CD4-positive, alpha-beta memory T cell (primary cell): ENCODE measurements at regions not wholly inside any gene's neighbourhood (a gene's known extent, or its start where the extent isn't known, plus 50 kb on each side); places are given as distances from the start of the nearest gene placed in this dataset.

ENCODE experiments used
- CTCF ChIA-PET: fragments of 350-600 bp; sonication (Branson Sonifier 250); formaldehyde crosslinking; loops from one replicate; lab custom pipeline; 2021; ENCODE audit warnings: inconsistent platforms; ENCODE audit not compliant: partially characterized antibody; lab: Charles Lee
- POLR2A ChIA-PET: fragments of 350-600 bp; sonication (Branson Sonifier 250); formaldehyde crosslinking; loops from one replicate; lab custom pipeline; 2021; ENCODE audit not compliant: partially characterized antibody; lab: Charles Lee
- DNase-seq, 5 donors: peaks; one replicate each; pipeline versions ENCODE4 v3.0.0 to v3.0.0-alpha.2; 2020 to 2022; ENCODE audit warnings: mixed read lengths in 1 of 5
- H3K27ac ChIP-seq: one replicate; pipeline ENCODE4 v1.7.0; 2013; ENCODE audit warnings: low read depth, low read length
- H3K27me3 ChIP-seq: 2 replicates; pipeline ENCODE4 v1.7.0; 2013; ENCODE audit warnings: mild to moderate bottlenecking, low read length, moderate library complexity; ENCODE audit not compliant: insufficient read depth
- H3K36me3 ChIP-seq: 2 replicates; pipeline ENCODE4 v1.7.0; 2013; ENCODE audit warnings: mild to moderate bottlenecking, low read length, moderate library complexity; ENCODE audit not compliant: insufficient read depth
- H3K4me1 ChIP-seq: 2 replicates; pipeline ENCODE4 v1.7.0; 2013; ENCODE audit warnings: mild to moderate bottlenecking, low read length, moderate library complexity; ENCODE audit not compliant: insufficient read depth
- H3K4me3 ChIP-seq, 2 donors: one replicate each; pipeline ENCODE4 v1.7.0; 2013; ENCODE audit warnings: low read length in 2 of 2, mild to moderate bottlenecking in 1 of 2
- H3K9me3 ChIP-seq, 2 donors: one replicate each; pipeline ENCODE4 v1.7.0; 2013; ENCODE audit warnings: low read length in 2 of 2, control low read depth in 1 of 2; ENCODE audit not compliant: control insufficient read depth in 1 of 2
- H3K27ac Mint-ChIP-seq, 7 donors: one replicate each; pipeline ENCODE4 v1.8.0; 2020 to 2021; ENCODE audit warnings: mixed read lengths in 7 of 7, mild to moderate bottlenecking in 6 of 7, inconsistent platforms in 3 of 7, moderate library complexity in 3 of 7
- H3K27me3 Mint-ChIP-seq, 2 donors: one replicate each; pipeline ENCODE4 v1.8.0; 2020 to 2021; ENCODE audit warnings: mixed read lengths in 2 of 2
- H3K36me3 Mint-ChIP-seq, 2 donors: one replicate each; pipeline ENCODE4 v1.8.0; 2020 to 2021; ENCODE audit warnings: mixed read lengths in 2 of 2, inconsistent platforms in 1 of 2, mild to moderate bottlenecking in 1 of 2
- H3K4me1 Mint-ChIP-seq, 4 donors: one replicate each; pipeline ENCODE4 v1.8.0; 2020 to 2021; ENCODE audit warnings: mixed read lengths in 4 of 4, mild to moderate bottlenecking in 1 of 4
- H3K4me3 Mint-ChIP-seq, 8 donors: one replicate each; pipeline ENCODE4 v1.8.0; 2020 to 2021; ENCODE audit warnings: mixed read lengths in 8 of 8, mild to moderate bottlenecking in 7 of 8, moderate library complexity in 6 of 8, inconsistent platforms in 3 of 8
- H3K9me3 Mint-ChIP-seq, 8 donors: one replicate each; pipeline ENCODE4 v1.8.0; 2020 to 2021; ENCODE audit warnings: mixed read lengths in 8 of 8, mild to moderate bottlenecking in 5 of 8, inconsistent platforms in 3 of 8, moderate library complexity in 1 of 8
- intact Hi-C: fragments of 100-400 bp; cut with micrococcal nuclease; formaldehyde crosslinking; loops from one replicate; pipeline ENCODE4 v1.15.1; 2023

GRCh38 chr16:82414476-82414875 is 212.3 kb upstream of the CDH13 start:
- ChIA-PET CTCF (no interaction called here), POLR2A (no interaction called here)
- no peaks in the 10 kb centered on the region for H3K4me1 Mint-ChIP-seq
- H3K9me3 ChIP-seq: no peaks in the 10 kb centered on the region
- no peaks in the 10 kb centered on the region for H3K36me3 ChIP-seq
- no peak overlapping the region for H3K4me3 ChIP-seq
- no peaks in the 10 kb centered on the region for H3K27me3 Mint-ChIP-seq
- H3K27ac ChIP-seq: no peak overlapping the region
- no peaks in the 10 kb centered on the region for H3K9me3 Mint-ChIP-seq
- H3K4me1 ChIP-seq: no peaks in the 10 kb centered on the region
- no peaks in the 10 kb centered on the region for H3K36me3 Mint-ChIP-seq
- no peak for DNase-seq
- intact Hi-C loops: no loop called here
- H3K27ac Mint-ChIP-seq: no peak overlapping the region
- no peaks in the 10 kb centered on the region for H3K27me3 ChIP-seq
- no peak overlapping the region for H3K4me3 Mint-ChIP-seq

DNA sequence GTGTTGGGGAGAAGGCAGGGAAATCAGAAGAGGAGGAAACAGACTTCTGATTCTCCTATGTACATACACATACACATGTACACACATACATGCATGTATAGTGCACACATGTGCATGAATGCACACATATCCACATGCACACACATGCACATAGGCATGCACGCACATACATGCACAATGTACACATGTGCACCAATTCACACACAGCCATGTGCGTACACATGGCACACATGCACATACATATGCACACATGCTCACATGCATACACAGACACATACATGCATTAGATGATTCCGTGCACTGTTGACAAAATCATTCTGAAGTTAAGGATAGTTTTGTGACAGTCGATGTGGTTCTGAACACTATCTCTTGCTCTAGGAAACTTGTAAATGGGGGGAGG is 214.0 kb upstream of the CDH13 start:
- H3K27me3 Mint-ChIP-seq: peaks cover under 1 to 2% of the 10 kb centered on the region in 2 donors
- no peaks in the 10 kb centered on the region for H3K4me1 Mint-ChIP-seq
- H3K4me3 ChIP-seq: no peak overlapping the region
- H3K9me3 ChIP-seq: no peaks in the 10 kb centered on the region
- H3K9me3 Mint-ChIP-seq: no peaks in the 10 kb centered on the region
- intact Hi-C loops: no loop called here
- DNase-seq: no peak
- no peak overlapping the region for H3K4me3 Mint-ChIP-seq
- CTCF ChIA-PET: no interaction called here
- H3K36me3 ChIP-seq: no peaks in the 10 kb centered on the region
- no peak overlapping the region for H3K27ac ChIP-seq
- no peak overlapping the region for H3K27ac Mint-ChIP-seq
- H3K4me1 ChIP-seq: no peaks in the 10 kb centered on the region
- POLR2A ChIA-PET: no interaction called here
- no peaks in the 10 kb centered on the region for H3K36me3 Mint-ChIP-seq
- H3K27me3 ChIP-seq: no peaks in the 10 kb centered on the region

DNA sequence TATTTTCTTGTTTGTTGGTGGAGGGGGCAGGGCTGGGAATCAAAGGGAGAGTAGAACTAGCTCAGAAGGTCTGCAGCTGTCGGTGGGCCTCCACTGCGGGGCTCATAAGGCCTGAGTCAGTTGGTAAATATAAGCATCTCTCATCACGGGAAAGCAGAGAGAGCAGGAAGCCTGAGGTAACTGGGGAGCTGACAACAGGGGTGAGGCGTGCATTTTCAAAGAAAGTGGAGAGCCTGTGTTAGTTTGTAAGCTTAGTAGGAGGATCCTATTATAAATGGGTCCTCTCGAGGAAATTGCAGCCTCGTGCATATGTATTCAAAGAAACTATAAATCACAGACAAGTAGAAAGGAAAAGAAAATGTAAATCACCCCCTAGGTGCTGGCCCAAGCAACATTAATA is 221.0 kb upstream of the CDH13 start:
- H3K36me3 Mint-ChIP-seq: no peaks in the 10 kb centered on the region
- intact Hi-C loops: no loop called here
- no peak for DNase-seq
- H3K36me3 ChIP-seq: no peaks in the 10 kb centered on the region
- no peak overlapping the region for H3K27ac ChIP-seq
- no peak overlapping the region for H3K27ac Mint-ChIP-seq
- peaks cover 9 to 13% of the 10 kb centered on the region in 2 donors for H3K27me3 Mint-ChIP-seq
- H3K9me3 ChIP-seq: no peaks in the 10 kb centered on the region
- peaks cover 0 to 3% (median 0%) of the 10 kb centered on the region in 8 donors for H3K9me3 Mint-ChIP-seq
- no peaks in the 10 kb centered on the region for H3K27me3 ChIP-seq
- peaks cover 0 to 2% (median under 1%) of the 10 kb centered on the region in 4 donors for H3K4me1 Mint-ChIP-seq
- CTCF ChIA-PET: no interaction called here
- no peaks in the 10 kb centered on the region for H3K4me1 ChIP-seq
- H3K4me3 Mint-ChIP-seq: no peak overlapping the region
- POLR2A ChIA-PET: no interaction called here
- H3K4me3 ChIP-seq: no peak overlapping the region

GRCh38 chr16:82404586-82405315 is 222.0 kb upstream of the CDH13 start:
- H3K4me3 ChIP-seq: no peak overlapping the region
- Mint-ChIP-seq H3K36me3 (no peaks in the 10 kb centered on the region), H3K9me3 (peaks cover 0 to 3% (median 0%) of the 10 kb centered on the region in 8 donors), H3K4me3 (no peak overlapping the region), H3K27me3 (peaks cover 9 to 13% of the 10 kb centered on the region in 2 donors), H3K27ac (no peak overlapping the region), H3K4me1 (peaks cover 0 to 2% (median under 1%) of the 10 kb centered on the region in 4 donors)
- ChIA-PET POLR2A (no interaction called here), CTCF (no interaction called here)
- H3K36me3 ChIP-seq: no peaks in the 10 kb centered on the region
- no peaks in the 10 kb centered on the region for H3K27me3 ChIP-seq
- no peaks in the 10 kb centered on the region for H3K4me1 ChIP-seq
- intact Hi-C loops: no loop called here
- H3K27ac ChIP-seq: no peak overlapping the region
- H3K9me3 ChIP-seq: no peaks in the 10 kb centered on the region
- no peak for DNase-seq

DNA sequence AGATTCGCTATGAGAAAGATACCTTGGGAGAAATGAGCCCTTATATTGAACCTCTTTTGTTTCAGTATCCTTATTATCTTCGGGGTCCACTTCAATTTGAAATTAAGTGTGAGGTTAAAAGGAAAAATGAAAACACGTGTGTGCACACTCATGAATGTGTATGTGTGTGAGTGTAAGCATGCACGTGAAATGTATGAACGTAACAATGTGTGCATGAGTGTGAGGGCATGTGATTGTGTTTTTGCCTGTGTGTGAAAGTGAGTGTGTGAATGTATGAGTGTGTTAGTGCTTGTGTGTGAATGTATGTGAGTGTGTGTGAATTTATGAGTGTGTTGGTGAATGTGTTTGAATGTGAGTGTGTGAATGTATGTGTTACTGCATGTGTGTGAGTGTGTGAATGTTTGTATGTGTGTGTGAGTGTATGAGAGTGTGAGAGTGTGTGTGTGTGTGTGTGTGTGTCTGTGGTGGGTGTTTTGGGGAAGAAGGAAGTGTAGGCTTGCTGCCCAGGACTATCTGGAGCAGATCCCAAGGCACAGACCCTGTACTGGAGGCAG is 224.0 kb upstream of the CDH13 start:
- no peak overlapping the region for H3K4me3 ChIP-seq
- no peak overlapping the region for H3K27ac Mint-ChIP-seq
- no peak overlapping the region for H3K27ac ChIP-seq
- peaks cover 0 to 3% (median 0%) of the 10 kb centered on the region in 8 donors for H3K9me3 Mint-ChIP-seq
- no peaks in the 10 kb centered on the region for H3K36me3 Mint-ChIP-seq
- peaks cover 9 to 17% of the 10 kb centered on the region in 2 donors for H3K27me3 Mint-ChIP-seq
- DNase-seq: no peak
- POLR2A ChIA-PET: no interaction called here
- peaks cover 0 to 2% (median under 1%) of the 10 kb centered on the region in 4 donors for H3K4me1 Mint-ChIP-seq
- no peak overlapping the region for H3K4me3 Mint-ChIP-seq
- intact Hi-C loops: no loop called here
- H3K4me1 ChIP-seq: no peaks in the 10 kb centered on the region
- H3K27me3 ChIP-seq: no peaks in the 10 kb centered on the region
- H3K9me3 ChIP-seq: no peaks in the 10 kb centered on the region
- CTCF ChIA-PET: no interaction called here
- H3K36me3 ChIP-seq: no peaks in the 10 kb centered on the region

DNA sequence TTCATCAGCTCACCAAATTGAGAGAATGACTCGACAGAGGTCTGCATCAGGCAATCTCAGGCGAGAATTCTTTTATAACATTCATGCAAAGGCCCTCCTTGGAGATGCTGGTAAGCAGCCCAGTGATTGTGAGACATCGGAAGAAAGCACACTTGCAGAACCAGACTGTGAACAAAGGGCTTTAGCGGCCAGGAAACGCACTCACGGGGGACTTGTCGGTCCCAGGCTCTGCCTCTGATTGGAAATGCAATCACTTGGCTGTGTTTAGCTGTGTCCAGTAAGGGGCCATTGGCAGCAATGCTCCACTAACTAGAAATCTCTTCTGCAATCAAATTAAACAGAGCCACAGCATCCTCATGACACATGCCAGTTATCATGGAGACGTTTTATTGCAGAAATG is 226.7 kb upstream of the CDH13 start:
- peaks cover 4 to 14% of the 10 kb centered on the region in 2 donors for H3K27me3 Mint-ChIP-seq
- ChIA-PET CTCF (no interaction called here), POLR2A (no interaction called here)
- H3K4me1 Mint-ChIP-seq: peaks cover 0 to 2% (median under 1%) of the 10 kb centered on the region in 4 donors
- H3K4me3 Mint-ChIP-seq: no peak overlapping the region
- DNase-seq: no peak
- intact Hi-C loops: no loop called here
- H3K27ac Mint-ChIP-seq: no peak overlapping the region
- no peaks in the 10 kb centered on the region for H3K36me3 Mint-ChIP-seq
- H3K4me3 ChIP-seq: no peak overlapping the region
- H3K4me1 ChIP-seq: no peaks in the 10 kb centered on the region
- H3K36me3 ChIP-seq: no peaks in the 10 kb centered on the region
- H3K27ac ChIP-seq: no peak overlapping the region
- H3K27me3 ChIP-seq: no peaks in the 10 kb centered on the region
- peaks cover 0 to 3% (median 0%) of the 10 kb centered on the region in 8 donors for H3K9me3 Mint-ChIP-seq
- no peaks in the 10 kb centered on the region for H3K9me3 ChIP-seq

GRCh38 chr16:82396509-82396908 is 226.5 kb upstream of the MPHOSPH6 start:
- DNase-seq: no peak
- H3K4me1 ChIP-seq: no peaks in the 10 kb centered on the region
- H3K27me3 ChIP-seq: no peaks in the 10 kb centered on the region
- Mint-ChIP-seq H3K9me3 (no peaks in the 10 kb centered on the region), H3K36me3 (no peaks in the 10 kb centered on the region), H3K27me3 (peaks cover 3 to 10% of the 10 kb centered on the region in 2 donors), H3K27ac (no peak overlapping the region), H3K4me3 (no peak overlapping the region), H3K4me1 (no peaks in the 10 kb centered on the region)
- no peaks in the 10 kb centered on the region for H3K36me3 ChIP-seq
- ChIA-PET POLR2A (no interaction called here), CTCF (no interaction called here)
- H3K27ac ChIP-seq: no peak overlapping the region
- intact Hi-C loops: no loop called here
- H3K9me3 ChIP-seq: no peaks in the 10 kb centered on the region
- H3K4me3 ChIP-seq: no peak overlapping the region
